D721Med (cell line): ENCODE measurements at regions not wholly inside any gene's neighbourhood (a gene's known extent, or its start where the extent isn't known, plus 50 kb on each side); places are given as distances from the start of the nearest gene placed in this dataset.

ENCODE experiments used
- DNase-seq: peaks from one replicate; pipeline ENCODE4 v3.0.0; 2011; ENCODE audit warnings: low spot score; ENCODE audit not compliant: insufficient read length
- FAIRE-seq: peaks from 2 replicates; lab custom pipeline; 2011; peaks lifted over from hg19 to GRCh38; lab: Jason Lieb, UNC
- TF ChIP-seq, protein P1 (sequence below): IDR thresholded peaks from 2 replicates; pipeline ENCODE4 v1.5.1; 2012; ENCODE audit warnings: mild to moderate bottlenecking, control low read depth; ENCODE audit not compliant: insufficient read depth; ENCODE audit errors: missing control alignments

DNA sequence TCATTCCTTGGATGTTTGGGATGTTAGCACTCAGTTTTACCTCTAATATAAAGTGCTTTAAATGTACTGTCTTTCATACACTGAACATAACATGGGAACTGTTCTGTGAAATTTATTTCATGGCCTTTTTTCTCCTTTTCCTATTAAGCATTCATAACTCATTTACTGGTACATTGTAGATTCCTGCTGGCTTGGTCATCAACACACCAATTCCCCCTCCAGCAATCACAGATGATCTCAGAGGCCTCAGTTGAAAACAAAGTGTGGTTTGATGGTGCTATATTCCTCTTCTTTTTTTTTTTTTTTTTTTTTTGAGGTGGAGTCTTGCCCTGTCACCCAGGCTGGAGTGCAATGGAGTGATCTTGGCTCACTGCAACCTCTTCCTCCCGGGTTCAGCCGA, 61.9 kb upstream of the FAM47B start:
- TF ChIP-seq, protein P1, sequence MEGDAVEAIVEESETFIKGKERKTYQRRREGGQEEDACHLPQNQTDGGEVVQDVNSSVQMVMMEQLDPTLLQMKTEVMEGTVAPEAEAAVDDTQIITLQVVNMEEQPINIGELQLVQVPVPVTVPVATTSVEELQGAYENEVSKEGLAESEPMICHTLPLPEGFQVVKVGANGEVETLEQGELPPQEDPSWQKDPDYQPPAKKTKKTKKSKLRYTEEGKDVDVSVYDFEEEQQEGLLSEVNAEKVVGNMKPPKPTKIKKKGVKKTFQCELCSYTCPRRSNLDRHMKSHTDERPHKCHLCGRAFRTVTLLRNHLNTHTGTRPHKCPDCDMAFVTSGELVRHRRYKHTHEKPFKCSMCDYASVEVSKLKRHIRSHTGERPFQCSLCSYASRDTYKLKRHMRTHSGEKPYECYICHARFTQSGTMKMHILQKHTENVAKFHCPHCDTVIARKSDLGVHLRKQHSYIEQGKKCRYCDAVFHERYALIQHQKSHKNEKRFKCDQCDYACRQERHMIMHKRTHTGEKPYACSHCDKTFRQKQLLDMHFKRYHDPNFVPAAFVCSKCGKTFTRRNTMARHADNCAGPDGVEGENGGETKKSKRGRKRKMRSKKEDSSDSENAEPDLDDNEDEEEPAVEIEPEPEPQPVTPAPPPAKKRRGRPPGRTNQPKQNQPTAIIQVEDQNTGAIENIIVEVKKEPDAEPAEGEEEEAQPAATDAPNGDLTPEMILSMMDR = no peak
- FAIRE-seq (no peak), DNase-seq (no peak)

DNA sequence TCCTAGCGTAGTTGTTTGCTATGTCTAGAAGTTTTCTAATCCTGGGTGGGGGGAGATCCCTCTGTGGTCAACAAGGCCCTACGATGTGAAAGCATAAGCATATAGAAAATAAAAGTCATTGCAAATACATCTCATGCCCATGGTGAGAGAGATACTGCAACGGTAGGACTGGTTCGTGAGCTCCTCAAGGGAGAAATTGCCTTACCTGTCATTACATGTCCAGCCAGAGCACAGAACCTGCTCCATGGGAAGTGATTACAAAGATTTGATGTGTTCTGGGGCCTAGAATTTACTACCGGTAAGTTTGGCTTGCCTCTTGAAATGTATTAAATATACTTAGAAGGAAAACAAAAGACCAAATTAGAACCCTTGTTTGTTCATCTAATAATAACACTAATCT, 60.9 kb upstream of the FAM47B start:
- TF ChIP-seq, protein P1 = no peak
- DNase-seq (no peak), FAIRE-seq (no peak)

DNA sequence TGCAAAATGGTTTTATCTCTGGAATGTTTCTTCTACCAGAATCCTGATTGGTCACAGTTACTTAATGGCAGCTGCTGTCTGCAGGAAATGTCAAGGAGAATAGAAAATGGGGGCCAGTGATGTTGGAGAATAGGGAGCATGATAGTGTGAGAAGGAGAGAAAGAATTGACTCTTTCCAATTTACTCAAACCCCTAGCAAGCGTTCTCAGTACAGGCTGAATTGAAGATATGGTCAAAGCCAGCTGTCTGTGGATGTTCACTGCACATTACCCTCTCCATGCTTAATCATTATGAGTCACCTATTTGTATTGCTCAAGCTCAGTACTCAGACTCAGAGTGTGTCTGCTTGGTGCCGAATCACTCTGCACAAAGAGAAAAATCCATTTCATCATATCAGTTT, 57.8 kb upstream of the FAM47B start:
- FAIRE-seq = no peak
- DNase-seq = no peak
- TF ChIP-seq, protein P1 = no peak

DNA sequence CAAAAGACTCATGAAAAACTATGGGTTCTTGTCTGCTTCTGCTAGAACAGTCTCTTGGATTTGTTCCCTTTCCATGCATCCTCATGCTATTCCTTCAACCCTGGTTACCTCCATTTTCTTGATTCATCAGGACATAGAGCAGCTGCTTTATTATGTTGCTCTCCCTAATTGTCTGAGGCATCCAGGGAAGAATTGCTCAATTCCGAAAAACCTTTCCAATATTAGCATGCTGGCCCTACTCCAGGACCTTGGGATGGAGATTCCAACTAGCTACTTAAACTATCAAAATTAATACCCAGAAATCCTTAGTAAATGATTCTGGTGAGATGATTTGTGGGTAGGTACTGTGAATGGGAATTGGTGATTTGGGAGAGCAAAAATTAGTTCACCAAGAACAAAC, 56.6 kb upstream of the FAM47B start:
- TF ChIP-seq, protein P1 = no peak
- DNase-seq = no peak
- no peak for FAIRE-seq

DNA sequence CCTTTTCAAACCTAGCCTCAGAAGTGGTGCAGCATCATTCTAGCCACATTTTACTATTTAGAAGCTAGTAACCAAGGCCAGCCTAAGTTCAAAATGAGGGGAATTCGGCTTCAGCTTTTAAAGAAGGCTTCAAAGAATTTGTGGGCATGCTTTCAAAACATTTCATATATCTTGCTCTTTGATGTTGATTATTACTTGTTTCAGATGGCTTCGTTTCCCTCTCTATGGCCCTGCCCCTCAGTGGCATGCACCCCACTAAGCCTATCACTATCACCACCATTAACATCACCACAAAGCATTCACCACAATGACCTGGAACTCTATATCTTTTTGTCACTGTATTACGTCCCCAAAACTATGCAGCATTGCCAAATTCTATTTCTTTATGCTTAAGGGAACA, 51.2 kb upstream of the FAM47B start:
- no peak for FAIRE-seq
- DNase-seq = no peak
- TF ChIP-seq, protein P1 = no peak
